HG03558 (cell line): ENCODE measurements at regions not wholly inside any gene's neighbourhood (a gene's known extent, or its start where the extent isn't known, plus 50 kb on each side); places are given as distances from the start of the nearest gene placed in this dataset.

ENCODE experiments used
- ATAC-seq: cut with Tn5 transposase; IDR thresholded peaks from one replicate; pipeline ENCODE4 v1.9.1; 2021; ENCODE audit warnings: moderate number of reproducible peaks; ENCODE audit not compliant: unreplicated experiment; ENCODE audit errors: extremely low read depth

- no peak for ATAC-seq
Measured at GRCh38 chr9:129393064-129393463, 215.0 kb upstream of the IER5L start.

- ATAC-seq, result no peak
Measured at GRCh38 chr9:129392093-129392541, 214.1 kb upstream of the IER5L start.

- no peak for ATAC-seq
Measured at GRCh38 chr9:129391221-129391661, 213.2 kb upstream of the IER5L start.

- ATAC-seq, result no peak
Measured at GRCh38 chr9:129390541-129390940, 212.5 kb upstream of the IER5L start.

GRCh38 chr9:129387822-129388221 lies 209.8 kb upstream of the IER5L start:
- ATAC-seq, result no peak

GRCh38 chr9:129386812-129387177 lies 208.7 kb upstream of the IER5L start:
- no peak for ATAC-seq

GRCh38 chr9:129385211-129385934 lies 207.3 kb upstream of the IER5L start:
- no peak for ATAC-seq

GRCh38 chr9:129384491-129385210 lies 206.6 kb upstream of the IER5L start:
- no peak for ATAC-seq

- ATAC-seq, result no peak
Measured at GRCh38 chr9:129383561-129384490, 205.8 kb upstream of the IER5L start.

- no peak for ATAC-seq
Measured at GRCh38 chr9:129383019-129383560, 205.0 kb upstream of the IER5L start.

- no peak for ATAC-seq
Measured at GRCh38 chr9:129382281-129383018, 204.4 kb upstream of the IER5L start.

- no peak for ATAC-seq
Measured at GRCh38 chr9:129381481-129381957, 203.5 kb upstream of the IER5L start.

- ATAC-seq, result no peak
Measured at GRCh38 chr9:129380961-129381401, 202.9 kb upstream of the IER5L start.

GRCh38 chr9:129379886-129380285 lies 201.8 kb upstream of the IER5L start:
- no peak for ATAC-seq

- no peak for ATAC-seq
Measured at GRCh38 chr9:129379181-129379836, 201.2 kb upstream of the IER5L start.

GRCh38 chr9:129377931-129378661 lies 200.0 kb upstream of the IER5L start:
- no peak for ATAC-seq

GRCh38 chr9:129377181-129377580 lies 199.1 kb upstream of the IER5L start:
- ATAC-seq, result no peak

GRCh38 chr9:129375845-129376244 lies 197.8 kb upstream of the IER5L start:
- ATAC-seq, result no peak
